Erythroblast (primary cell): ENCODE measurements at regions not wholly inside any gene's neighbourhood (a gene's known extent, or its start where the extent isn't known, plus 50 kb on each side); places are given as distances from the start of the nearest gene placed in this dataset.
"Not testable (repeated sequence)": the region's sequence is repeated elsewhere in the genome, so short reads cannot be mapped to it uniquely, and the experiment has no call there.

Experiments used
- DNase-seq, 2 experiments: peaks; one replicate each; lab custom pipeline; 2025; lab: John Stamatoyannopoulos, UW
- GATA1 ChIP-seq: IDR thresholded peaks from 2 replicates; pipeline ENCODE4 v1.6.1; 2011; ENCODE audit warnings: low read depth, mild to moderate bottlenecking, control low read depth, low read length, moderate library complexity
- POLR2A ChIP-seq: IDR thresholded peaks from 2 replicates; pipeline ENCODE4 v1.6.1; 2011; ENCODE audit warnings: mild to moderate bottlenecking, low read length

GRCh38 chr7:109864230-109864629, 1226.7 kb upstream of the LRRN3 start:
- TF ChIP-seq GATA1: no peak
- TF ChIP-seq POLR2A: no peak
- DNase-seq: no peak

DNA sequence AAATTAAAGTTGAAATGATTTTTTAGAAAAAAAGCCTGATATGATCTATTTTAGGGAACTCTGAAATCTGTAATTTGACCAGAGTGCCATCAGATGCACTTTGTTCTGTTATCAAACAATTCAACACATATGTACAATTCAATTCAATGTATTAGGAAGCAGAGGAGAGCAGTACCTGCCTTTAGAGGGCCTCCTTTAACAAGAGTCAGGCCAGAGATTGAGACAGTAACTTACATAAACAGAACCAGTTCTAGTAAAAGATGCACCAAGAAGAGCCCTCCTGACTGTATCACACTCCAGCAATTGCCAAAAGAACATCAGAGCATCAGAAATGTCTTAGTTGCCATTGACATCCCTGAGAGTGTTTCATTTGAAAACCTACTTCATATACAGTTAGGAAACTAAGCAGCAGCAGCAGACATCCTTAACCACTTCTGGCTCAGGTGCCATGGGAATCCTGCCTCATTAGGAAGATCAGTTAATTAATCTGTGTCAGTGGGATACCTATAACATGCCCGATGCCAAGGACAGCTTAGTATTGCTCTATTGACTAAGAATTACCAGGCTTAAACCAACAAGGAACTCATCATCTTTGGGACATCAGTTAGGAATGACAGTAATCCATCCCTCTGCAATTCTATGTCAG, 1222.6 kb upstream of the LRRN3 start:
- no peak for DNase-seq
- TF ChIP-seq GATA1 (no peak), POLR2A (no peak)

GRCh38 chr7:109873296-109873695, 1217.6 kb upstream of the LRRN3 start:
- no peak for DNase-seq
- TF ChIP-seq POLR2A (no peak), GATA1 (no peak)

DNA sequence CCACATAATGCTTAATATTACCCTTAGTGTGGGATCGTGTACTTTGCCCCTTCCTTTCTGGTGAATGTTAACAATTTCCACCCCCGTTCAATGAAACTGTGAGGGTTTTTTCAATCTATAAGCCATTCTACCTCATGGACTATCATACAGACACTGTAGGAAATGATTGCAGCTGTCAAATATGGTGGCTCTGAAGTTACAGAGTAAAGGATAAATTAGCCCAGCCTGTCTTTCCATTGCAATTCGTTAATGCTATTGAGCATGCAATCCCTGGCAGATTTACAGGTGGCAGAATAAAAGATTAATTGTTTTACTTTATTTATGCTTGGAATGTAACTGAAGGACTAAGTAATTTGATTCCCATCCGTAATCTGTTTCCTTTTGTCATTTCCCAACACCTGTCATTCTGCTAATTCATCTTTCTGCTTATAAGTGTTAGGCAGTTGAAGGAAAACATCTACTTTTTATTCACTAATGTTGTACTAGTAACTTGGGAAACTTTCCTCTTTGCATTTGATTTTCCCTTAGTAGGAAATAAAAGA, 1211.6 kb upstream of the LRRN3 start:
- TF ChIP-seq POLR2A (no peak), GATA1 (no peak)
- DNase-seq: no peak

DNA sequence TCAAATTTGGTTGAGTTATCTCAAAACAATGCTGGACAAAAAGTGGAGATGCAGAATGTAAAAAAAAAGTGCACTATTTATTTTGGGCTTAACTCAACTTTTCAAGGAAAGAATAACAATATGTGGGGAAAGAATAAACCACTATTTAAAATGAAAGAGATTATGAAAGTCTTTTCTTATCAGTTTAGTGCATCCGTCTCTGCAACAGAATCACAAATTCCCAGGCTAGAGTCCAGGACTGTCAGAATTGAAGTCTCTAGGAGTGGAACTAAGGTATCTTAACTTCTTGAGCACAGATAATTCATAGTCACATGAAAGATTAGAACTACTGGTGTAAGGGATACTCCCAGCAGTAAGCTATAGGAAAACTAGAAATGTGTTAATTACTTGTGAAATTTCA, 1200.3 kb upstream of the LRRN3 start:
- no peak for TF ChIP-seq POLR2A
- TF ChIP-seq GATA1: no peak
- no peak for DNase-seq

- TF ChIP-seq POLR2A (no peak), GATA1 (no peak)
- DNase-seq: no peak
Measured at GRCh38 chr7:109893231-109893630, 1197.7 kb upstream of the LRRN3 start.

DNA sequence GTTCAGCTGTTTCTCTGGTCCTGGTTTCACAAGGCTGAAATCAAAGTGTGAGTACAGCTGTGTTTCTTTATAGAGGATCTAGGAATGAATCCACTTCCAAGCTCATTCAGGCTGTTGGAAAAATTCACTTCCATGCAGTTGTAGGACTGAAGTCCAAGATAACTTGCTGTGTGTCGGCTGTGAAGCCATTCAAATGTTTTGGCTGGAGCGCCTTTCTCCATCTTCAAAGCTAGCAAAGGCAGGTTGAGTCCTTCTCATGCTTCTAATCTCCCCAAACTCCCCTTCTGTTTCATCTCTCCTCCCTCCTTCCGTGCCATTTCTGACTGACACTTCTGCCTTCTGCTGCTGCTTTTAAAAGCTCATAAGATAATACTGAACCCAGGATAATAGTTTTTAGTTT, 1195.4 kb upstream of the LRRN3 start:
- DNase-seq: no peak
- no peak for TF ChIP-seq GATA1
- TF ChIP-seq POLR2A: no peak

- TF ChIP-seq POLR2A (no peak), GATA1 (no peak)
- no peak for DNase-seq
Measured at GRCh38 chr7:109901926-109902325, 1189.0 kb upstream of the LRRN3 start.

GRCh38 chr7:109905368-109906065, 1185.4 kb upstream of the LRRN3 start:
- DNase-seq: not testable (repeated sequence)

- TF ChIP-seq POLR2A: no peak
- TF ChIP-seq GATA1: no peak
- no peak for DNase-seq
Measured at GRCh38 chr7:109915670-109916069, 1175.3 kb upstream of the LRRN3 start.

- no peak for DNase-seq
- TF ChIP-seq GATA1 (no peak), POLR2A (no peak)
Measured at GRCh38 chr7:109926738-109927137, 1164.2 kb upstream of the LRRN3 start.

- TF ChIP-seq POLR2A (no peak), GATA1 (no peak)
- DNase-seq: no peak
Measured at GRCh38 chr7:109930049-109930448, 1160.9 kb upstream of the LRRN3 start.

DNA sequence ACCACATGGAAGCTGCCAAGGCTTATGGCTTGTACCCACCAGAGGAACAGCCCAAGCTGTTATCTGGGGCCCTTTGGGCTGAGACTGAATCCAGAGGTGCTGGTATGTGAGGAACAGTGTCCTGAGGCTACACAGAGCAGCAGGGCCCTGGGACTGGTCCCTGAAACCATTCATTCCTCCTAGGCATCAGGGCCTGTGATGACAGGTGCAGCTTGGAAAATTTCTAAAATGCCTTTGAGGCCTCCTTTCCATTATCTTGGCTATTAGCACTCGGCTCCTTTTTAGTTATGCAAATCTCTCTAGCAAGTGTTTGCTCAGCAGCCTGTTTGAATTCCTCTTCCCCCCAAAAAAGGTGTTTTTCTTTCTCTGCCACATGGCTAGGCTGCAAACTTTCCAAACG, 1151.7 kb upstream of the LRRN3 start:
- TF ChIP-seq GATA1: no peak
- no peak for TF ChIP-seq POLR2A
- no peak for DNase-seq

DNA sequence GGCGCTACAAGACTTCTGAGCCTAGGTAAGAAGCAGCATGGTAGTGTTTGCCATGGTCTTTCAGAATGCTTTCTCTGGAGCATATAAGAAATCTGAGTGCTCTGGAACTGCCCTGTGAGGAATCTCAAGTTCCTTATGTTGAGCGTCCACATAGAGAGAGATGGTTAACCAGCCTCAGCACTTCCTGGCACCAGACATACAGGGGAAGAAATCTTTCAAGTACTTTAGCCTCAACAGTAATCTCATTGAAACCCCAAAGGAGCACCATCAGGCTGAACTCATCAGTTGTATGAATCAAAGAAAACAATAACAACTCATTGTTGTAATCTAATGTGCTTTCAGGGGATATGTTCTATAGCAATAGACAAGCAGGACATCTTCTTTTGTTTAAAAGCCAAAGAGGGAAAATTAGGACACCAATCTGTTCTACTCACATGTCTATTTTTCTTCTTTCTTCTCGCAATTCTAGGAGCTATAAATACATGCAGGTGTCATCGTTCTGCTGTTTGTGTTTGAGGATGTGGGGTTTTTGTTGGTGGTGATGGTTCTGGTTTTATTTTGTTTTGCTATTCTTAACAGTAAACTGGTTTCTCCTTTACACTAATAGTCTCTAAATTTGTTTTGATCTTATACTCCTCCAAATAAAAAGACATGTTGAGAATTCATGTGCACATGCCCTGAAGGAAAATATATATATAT, 1145.0 kb upstream of the LRRN3 start:
- no peak for DNase-seq
- TF ChIP-seq POLR2A (no peak), GATA1 (no peak)
